Ishikawa (cell line): ENCODE measurements at regions not wholly inside any gene's neighbourhood (a gene's known extent, or its start where the extent isn't known, plus 50 kb on each side); places are given as distances from the start of the nearest gene placed in this dataset.

Source experiments
- CEBPB ChIP-seq: IDR thresholded peaks from 2 replicates; pipeline ENCODE4 v1.6.1; 2012
- EGR1 ChIP-seq: IDR thresholded peaks from 2 replicates; pipeline ENCODE4 v1.6.1; 2012
- EP300 ChIP-seq: IDR thresholded peaks from 2 replicates; pipeline ENCODE4 v1.6.1; 2012; ENCODE audit warnings: borderline replicate concordance
- FOXM1 ChIP-seq: IDR thresholded peaks from 2 replicates; pipeline ENCODE4 v1.6.1; 2012; ENCODE audit warnings: low read depth, borderline replicate concordance
- RAD21 ChIP-seq: IDR thresholded peaks from 2 replicates; pipeline ENCODE4 v1.6.1; 2012; ENCODE audit warnings: low read depth
- TAF1 ChIP-seq: IDR thresholded peaks from 2 replicates; pipeline ENCODE4 v1.6.1; 2012; ENCODE audit warnings: low read depth, mild to moderate bottlenecking
- TCF12 ChIP-seq: IDR thresholded peaks from 2 replicates; pipeline ENCODE4 v1.6.1; 2012; ENCODE audit warnings: low read depth
- TEAD4 ChIP-seq: IDR thresholded peaks from 2 replicates; pipeline ENCODE4 v1.6.1; 2012
- YY1 ChIP-seq: IDR thresholded peaks from 2 replicates; pipeline ENCODE4 v1.6.1; 2012; ENCODE audit warnings: low read depth
- TF ChIP-seq, protein P1 (sequence below): IDR thresholded peaks from 2 replicates; pipeline ENCODE4 v1.6.1; 2012
- TF ChIP-seq, protein P2 (sequence below): IDR thresholded peaks from 2 replicates; pipeline ENCODE4 v1.6.1; 2012; ENCODE audit warnings: low read depth, mild to moderate bottlenecking

GRCh38 chr18:8928847-8929780, 173.4 kb upstream of the NDUFV2 start:
- no peak for TF ChIP-seq EP300
- no peak for TF ChIP-seq CEBPB
- TF ChIP-seq, protein P1, sequence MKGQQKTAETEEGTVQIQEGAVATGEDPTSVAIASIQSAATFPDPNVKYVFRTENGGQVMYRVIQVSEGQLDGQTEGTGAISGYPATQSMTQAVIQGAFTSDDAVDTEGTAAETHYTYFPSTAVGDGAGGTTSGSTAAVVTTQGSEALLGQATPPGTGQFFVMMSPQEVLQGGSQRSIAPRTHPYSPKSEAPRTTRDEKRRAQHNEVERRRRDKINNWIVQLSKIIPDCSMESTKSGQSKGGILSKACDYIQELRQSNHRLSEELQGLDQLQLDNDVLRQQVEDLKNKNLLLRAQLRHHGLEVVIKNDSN = no peak
- no peak for TF ChIP-seq YY1
- no peak for TF ChIP-seq TAF1
- no peak for TF ChIP-seq TCF12
- TF ChIP-seq FOXM1 = no peak
- no peak for TF ChIP-seq TEAD4
- TF ChIP-seq EGR1 = no peak
- TF ChIP-seq, protein P2, sequence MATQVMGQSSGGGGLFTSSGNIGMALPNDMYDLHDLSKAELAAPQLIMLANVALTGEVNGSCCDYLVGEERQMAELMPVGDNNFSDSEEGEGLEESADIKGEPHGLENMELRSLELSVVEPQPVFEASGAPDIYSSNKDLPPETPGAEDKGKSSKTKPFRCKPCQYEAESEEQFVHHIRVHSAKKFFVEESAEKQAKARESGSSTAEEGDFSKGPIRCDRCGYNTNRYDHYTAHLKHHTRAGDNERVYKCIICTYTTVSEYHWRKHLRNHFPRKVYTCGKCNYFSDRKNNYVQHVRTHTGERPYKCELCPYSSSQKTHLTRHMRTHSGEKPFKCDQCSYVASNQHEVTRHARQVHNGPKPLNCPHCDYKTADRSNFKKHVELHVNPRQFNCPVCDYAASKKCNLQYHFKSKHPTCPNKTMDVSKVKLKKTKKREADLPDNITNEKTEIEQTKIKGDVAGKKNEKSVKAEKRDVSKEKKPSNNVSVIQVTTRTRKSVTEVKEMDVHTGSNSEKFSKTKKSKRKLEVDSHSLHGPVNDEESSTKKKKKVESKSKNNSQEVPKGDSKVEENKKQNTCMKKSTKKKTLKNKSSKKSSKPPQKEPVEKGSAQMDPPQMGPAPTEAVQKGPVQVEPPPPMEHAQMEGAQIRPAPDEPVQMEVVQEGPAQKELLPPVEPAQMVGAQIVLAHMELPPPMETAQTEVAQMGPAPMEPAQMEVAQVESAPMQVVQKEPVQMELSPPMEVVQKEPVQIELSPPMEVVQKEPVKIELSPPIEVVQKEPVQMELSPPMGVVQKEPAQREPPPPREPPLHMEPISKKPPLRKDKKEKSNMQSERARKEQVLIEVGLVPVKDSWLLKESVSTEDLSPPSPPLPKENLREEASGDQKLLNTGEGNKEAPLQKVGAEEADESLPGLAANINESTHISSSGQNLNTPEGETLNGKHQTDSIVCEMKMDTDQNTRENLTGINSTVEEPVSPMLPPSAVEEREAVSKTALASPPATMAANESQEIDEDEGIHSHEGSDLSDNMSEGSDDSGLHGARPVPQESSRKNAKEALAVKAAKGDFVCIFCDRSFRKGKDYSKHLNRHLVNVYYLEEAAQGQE = no peak
- TF ChIP-seq RAD21 = no peak
